Smooth muscle cell (in vitro differentiated cells): ENCODE measurements at regions not wholly inside any gene's neighbourhood (a gene's known extent, or its start where the extent isn't known, plus 50 kb on each side); places are given as distances from the start of the nearest gene placed in this dataset.

Experiments
- DNase-seq: peaks from one replicate; lab custom pipeline; 2025; ENCODE audit not compliant: unreplicated experiment; lab: John Stamatoyannopoulos, UW
- H2AFZ ChIP-seq: fragments of 200-600 bp; sonication (generic); 2 replicates; pipeline ENCODE4 v1.6.0; 2016; ENCODE audit warnings: antibody characterized with exemption, low read depth, mild to moderate bottlenecking
- H3F3A ChIP-seq: fragments of 200-600 bp; sonication (generic); 2 replicates; pipeline ENCODE4 v1.6.0; 2017; ENCODE audit warnings: antibody characterized with exemption, low read depth
- H3K27ac ChIP-seq: fragments of 200-600 bp; sonication (generic); 2 replicates; pipeline ENCODE4 v1.5.1; 2016; ENCODE audit warnings: low read depth, mild to moderate bottlenecking
- H3K27me3 ChIP-seq: fragments of 200-600 bp; sonication (generic); 2 replicates; pipeline ENCODE4 v1.6.1; 2016; ENCODE audit warnings: low read depth, mild to moderate bottlenecking
- H3K36me3 ChIP-seq: fragments of 200-600 bp; sonication (generic); 2 replicates; pipeline ENCODE4 v1.5.1; 2016; ENCODE audit warnings: low read depth
- H3K4me1 ChIP-seq: fragments of 200-600 bp; sonication (generic); 2 replicates; pipeline ENCODE4 v1.5.1; 2016; ENCODE audit warnings: low read depth
- H3K4me2 ChIP-seq: fragments of 200-600 bp; sonication (generic); 2 replicates; pipeline ENCODE4 v1.6.0; 2016; ENCODE audit warnings: mild to moderate bottlenecking
- H3K4me3 ChIP-seq: fragments of 200-600 bp; sonication (generic); 2 replicates; pipeline ENCODE4 v1.5.1; 2016; ENCODE audit warnings: mild to moderate bottlenecking
- H3K79me2 ChIP-seq: fragments of 200-600 bp; sonication (generic); 2 replicates; pipeline ENCODE4 v1.6.0; 2016; ENCODE audit warnings: low read depth, mild to moderate bottlenecking
- H3K9ac ChIP-seq: fragments of 200-600 bp; sonication (generic); 2 replicates; pipeline ENCODE4 v1.6.0; 2016; ENCODE audit warnings: low read depth
- H3K9me3 ChIP-seq: fragments of 200-600 bp; sonication (generic); replicated peaks from 2 replicates; pipeline ENCODE4 v1.5.1; 2016; ENCODE audit warnings: low read depth
- H4K20me1 ChIP-seq: fragments of 200-600 bp; sonication (generic); 2 replicates; pipeline ENCODE4 v1.6.0; 2016; ENCODE audit warnings: low read depth
- WGBS: methylation state at CpG from one replicate; pipeline ENCODE4 v1.1.7; 2016; ENCODE audit warnings: low lambda C conversion rate; 5-methylcytosine and 5-hydroxymethylcytosine counted together
- TF ChIP-seq, protein P1 (sequence below): fragments of 200-600 bp; sonication (generic); IDR thresholded peaks from 2 replicates; pipeline ENCODE4 v1.5.1; 2017; ENCODE audit warnings: borderline replicate concordance, mild to moderate bottlenecking, antibody characterized with exemption; ENCODE audit not compliant: insufficient read depth, poor library complexity, severe bottlenecking

GRCh38 chr4:187665086-187665485 lies 330.5 kb upstream of the ZFP42 start:
- H3K9ac ChIP-seq = no peak overlapping the region
- H3K4me3 ChIP-seq = no peak overlapping the region
- H3K79me2 ChIP-seq = no peaks in the 10 kb centered on the region
- no peaks in the 10 kb centered on the region for H3K36me3 ChIP-seq
- no peaks in the 10 kb centered on the region for H3K27me3 ChIP-seq
- no peaks in the 10 kb centered on the region for H3F3A ChIP-seq
- DNase-seq = no peak
- WGBS = 91% methylated on average over 1 of the region's 1 CpG
- no peaks in the 10 kb centered on the region for H3K9me3 ChIP-seq
- no peaks in the 10 kb centered on the region for H4K20me1 ChIP-seq
- H3K27ac ChIP-seq = no peak overlapping the region
- H3K4me1 ChIP-seq = no peaks in the 10 kb centered on the region
- TF ChIP-seq, protein P1, sequence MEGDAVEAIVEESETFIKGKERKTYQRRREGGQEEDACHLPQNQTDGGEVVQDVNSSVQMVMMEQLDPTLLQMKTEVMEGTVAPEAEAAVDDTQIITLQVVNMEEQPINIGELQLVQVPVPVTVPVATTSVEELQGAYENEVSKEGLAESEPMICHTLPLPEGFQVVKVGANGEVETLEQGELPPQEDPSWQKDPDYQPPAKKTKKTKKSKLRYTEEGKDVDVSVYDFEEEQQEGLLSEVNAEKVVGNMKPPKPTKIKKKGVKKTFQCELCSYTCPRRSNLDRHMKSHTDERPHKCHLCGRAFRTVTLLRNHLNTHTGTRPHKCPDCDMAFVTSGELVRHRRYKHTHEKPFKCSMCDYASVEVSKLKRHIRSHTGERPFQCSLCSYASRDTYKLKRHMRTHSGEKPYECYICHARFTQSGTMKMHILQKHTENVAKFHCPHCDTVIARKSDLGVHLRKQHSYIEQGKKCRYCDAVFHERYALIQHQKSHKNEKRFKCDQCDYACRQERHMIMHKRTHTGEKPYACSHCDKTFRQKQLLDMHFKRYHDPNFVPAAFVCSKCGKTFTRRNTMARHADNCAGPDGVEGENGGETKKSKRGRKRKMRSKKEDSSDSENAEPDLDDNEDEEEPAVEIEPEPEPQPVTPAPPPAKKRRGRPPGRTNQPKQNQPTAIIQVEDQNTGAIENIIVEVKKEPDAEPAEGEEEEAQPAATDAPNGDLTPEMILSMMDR = no peak
- H3K4me2 ChIP-seq = no peak overlapping the region
- H2AFZ ChIP-seq = no peak overlapping the region

- 60% methylated on average over 4 of the region's 4 CpGs for WGBS
Observed at GRCh38 chr4:187666034-187666433, 329.5 kb upstream of the ZFP42 start.

DNA sequence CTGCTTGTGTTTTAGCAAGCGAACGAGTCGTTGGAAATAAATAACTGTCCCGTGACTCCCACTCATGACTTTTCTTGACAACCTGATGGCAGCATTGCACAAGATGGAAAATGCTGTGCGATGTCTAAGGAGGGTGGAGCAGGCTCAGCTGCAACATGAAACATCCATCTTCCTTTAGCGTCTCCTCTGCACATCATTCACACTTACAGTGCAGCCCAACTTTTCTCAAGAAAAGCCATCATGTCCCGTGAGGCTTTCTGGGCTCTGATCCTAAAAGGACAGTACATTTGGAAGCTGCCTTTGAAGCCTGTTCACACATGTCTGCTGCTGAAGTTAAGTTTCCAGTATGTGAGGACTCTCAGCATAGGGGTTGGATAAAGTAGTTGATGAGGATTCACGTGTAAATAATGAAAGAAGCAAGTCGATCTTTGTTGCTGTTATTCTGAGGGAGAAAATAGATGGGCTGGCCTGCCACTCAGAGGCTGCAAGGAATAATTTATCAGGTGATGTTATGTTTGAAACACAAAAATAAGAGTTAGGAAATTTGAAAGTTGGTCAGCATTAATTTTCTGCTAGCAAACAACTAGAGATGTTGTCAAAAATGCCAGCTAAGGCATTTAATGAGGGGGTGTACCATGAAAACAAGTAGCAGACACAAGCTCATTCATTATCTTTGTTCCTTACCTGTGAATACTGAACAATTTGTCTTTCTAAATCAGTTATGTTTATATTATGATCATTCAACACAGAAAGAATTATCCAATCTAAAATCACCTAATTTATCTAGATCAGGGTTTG lies 328.7 kb upstream of the ZFP42 start:
- no peak overlapping the region for H3K27ac ChIP-seq
- TF ChIP-seq, protein P1 = no peak
- H3K4me1 ChIP-seq = no peaks in the 10 kb centered on the region
- H3K9me3 ChIP-seq = no peaks in the 10 kb centered on the region
- no peak overlapping the region for H3K4me2 ChIP-seq
- H3K27me3 ChIP-seq = no peaks in the 10 kb centered on the region
- no peak overlapping the region for H2AFZ ChIP-seq
- no peaks in the 10 kb centered on the region for H3K79me2 ChIP-seq
- 72% methylated on average over 9 of the region's 9 CpGs for WGBS
- DNase-seq = no peak
- H3F3A ChIP-seq = no peaks in the 10 kb centered on the region
- no peak overlapping the region for H3K4me3 ChIP-seq
- H3K36me3 ChIP-seq = no peaks in the 10 kb centered on the region
- no peaks in the 10 kb centered on the region for H4K20me1 ChIP-seq
- H3K9ac ChIP-seq = no peak overlapping the region

More at GRCh38 chr4:187666034-187666433, 329.5 kb upstream of the ZFP42 start:
- TF ChIP-seq, protein P1 = no peak
- H3K4me1 ChIP-seq = no peaks in the 10 kb centered on the region
- no peak overlapping the region for H3K4me2 ChIP-seq
- H3K9me3 ChIP-seq = no peaks in the 10 kb centered on the region
- no peaks in the 10 kb centered on the region for H4K20me1 ChIP-seq
- no peaks in the 10 kb centered on the region for H3K79me2 ChIP-seq
- no peak overlapping the region for H3K9ac ChIP-seq
- no peak for DNase-seq
- no peak overlapping the region for H2AFZ ChIP-seq
- no peaks in the 10 kb centered on the region for H3K36me3 ChIP-seq
- H3K27ac ChIP-seq = no peak overlapping the region
- no peaks in the 10 kb centered on the region for H3F3A ChIP-seq
- H3K27me3 ChIP-seq = no peaks in the 10 kb centered on the region
- H3K4me3 ChIP-seq = no peak overlapping the region
